ENCODE measurements at regions not wholly inside any gene's neighbourhood (a gene's known extent, or its start where the extent isn't known, plus 50 kb on each side); places are given as distances from the start of the nearest gene placed in this dataset.

GRCh38 chr12:30002677-30003076 lies 218.9 kb upstream of the TMTC1 start:
- H3K4me1 ChIP-seq, result no peaks in the 10 kb centered on the region
- DNase-seq, result no peak

GRCh38 chr12:30000401-30000800 lies 216.7 kb upstream of the TMTC1 start:
- Histone ChIP-seq H3K4me3 (no peak overlapping the region), H3K4me1 (no peaks in the 10 kb centered on the region), H3K27me3 (replicated peaks in 1 of 7) (no peaks in the 10 kb centered on the region), H3K36me3 (no peaks in the 10 kb centered on the region), H3K27ac (no peak overlapping the region), H3K9me3 (no peaks in the 10 kb centered on the region)
- intact Hi-C loops (cut with DNase I; ENCODE audit: low total_unique reads), result no loop called here
- no peak for DNase-seq
- no peak for TF ChIP-seq POLR2AphosphoS5 (IDR thresholded peaks at IDR 0.05)
- TF ChIP-seq CTCF (IDR thresholded peaks at IDR 0.05 in 8 of 11, conservative IDR thresholded peaks at IDR 0.05 in 3 of 11), result no peak
- no peak for TF ChIP-seq POLR2A (IDR thresholded peaks at IDR 0.05)
- WGBS, 5 donors, result 90 to 100% (median 95%) methylated on average over 1 of the region's 1 CpG

More at GRCh38 chr12:30002677-30003076, 218.9 kb upstream of the TMTC1 start:
- 80 to 94% (median 91%) methylated on average over 5 of the region's 5 CpGs for WGBS, 5 donors
- H3K27ac ChIP-seq, result no peak overlapping the region
- intact Hi-C loops (cut with DNase I; ENCODE audit: low total_unique reads), result no loop called here
- no peak for TF ChIP-seq CTCF (IDR thresholded peaks at IDR 0.05 in 8 of 11, conservative IDR thresholded peaks at IDR 0.05 in 3 of 11)
- no peak for TF ChIP-seq POLR2A (IDR thresholded peaks at IDR 0.05)
- TF ChIP-seq POLR2AphosphoS5 (IDR thresholded peaks at IDR 0.05), result no peak
- no peak overlapping the region for H3K4me3 ChIP-seq
- no peaks in the 10 kb centered on the region for H3K27me3 ChIP-seq (replicated peaks in 1 of 7)
- H3K9me3 ChIP-seq, result no peaks in the 10 kb centered on the region
- no peaks in the 10 kb centered on the region for H3K36me3 ChIP-seq

- Histone ChIP-seq H3K4me1 (no peaks in the 10 kb centered on the region), H3K4me3 (no peak overlapping the region), H3K27ac (no peak overlapping the region), H3K9me3 (no peaks in the 10 kb centered on the region), H3K36me3 (no peaks in the 10 kb centered on the region), H3K27me3 (replicated peaks in 1 of 7) (no peaks in the 10 kb centered on the region)
- 85 to 99% (median 88%) methylated on average over 3 of the region's 3 CpGs for WGBS, 5 donors
- TF ChIP-seq CTCF (IDR thresholded peaks at IDR 0.05 in 8 of 11, conservative IDR thresholded peaks at IDR 0.05 in 3 of 11) (no peak), POLR2A (IDR thresholded peaks at IDR 0.05) (no peak), POLR2AphosphoS5 (IDR thresholded peaks at IDR 0.05) (no peak)
- intact Hi-C loops (cut with DNase I; ENCODE audit: low total_unique reads), result loop anchor here (2.0 kb wide), 1 partner anchor 32 kb away; no protein-coding TSS in a partner anchor
- DNase-seq, result no peak
Measured at GRCh38 chr12:29996993-29997392, 213.3 kb upstream of the TMTC1 start.

GRCh38 chr12:29992366-29992765 lies 208.6 kb upstream of the TMTC1 start:
- 69 to 96% (median 90%) methylated on average over 2 of the region's 2 CpGs for WGBS, 5 donors
- Histone ChIP-seq H3K4me3 (no peak overlapping the region), H3K9me3 (peaks cover 0 to 5% (median 0%) of the 10 kb centered on the region in 8 donors), H3K27me3 (replicated peaks in 1 of 7) (no peaks in the 10 kb centered on the region), H3K36me3 (no peaks in the 10 kb centered on the region), H3K4me1 (peaks cover 0 to 3% (median 0%) of the 10 kb centered on the region in 6 donors), H3K27ac (no peak overlapping the region)
- DNase-seq, result no peak
- no peak for TF ChIP-seq CTCF (IDR thresholded peaks at IDR 0.05 in 8 of 11, conservative IDR thresholded peaks at IDR 0.05 in 3 of 11)
- TF ChIP-seq POLR2A (IDR thresholded peaks at IDR 0.05), result no peak
- no peak for TF ChIP-seq POLR2AphosphoS5 (IDR thresholded peaks at IDR 0.05)
- intact Hi-C loops (cut with DNase I; ENCODE audit: low total_unique reads), result no loop called here

Measured in spleen (tissue), 11 donors.